Activated CD8-positive, alpha-beta T cell treated with anti-CD3 and anti-CD28 coated beads for 36 hours (primary cell): ENCODE measurements at regions not wholly inside any gene's neighbourhood (a gene's known extent, or its start where the extent isn't known, plus 50 kb on each side); places are given as distances from the start of the nearest gene placed in this dataset.

Experiments used
- ATAC-seq: fragments of 200-7000 bp; cut with Tn5 transposase; one replicate; pipeline ENCODE4 v1.10.0; 2021; ENCODE audit warnings: mild to moderate bottlenecking, moderate library complexity
- CTCF ChIA-PET: fragments of 350-600 bp; sonication (Branson Sonifier 250); formaldehyde crosslinking; loops from one replicate; lab custom pipeline; 2021; ENCODE audit warnings: antibody characterized with exemption; lab: Charles Lee
- POLR2A ChIA-PET: fragments of 350-600 bp; sonication (Branson Sonifier 250); formaldehyde crosslinking; loops from one replicate; lab custom pipeline; 2021; ENCODE audit warnings: antibody characterized with exemption; lab: Charles Lee
- DNase-seq: peaks from one replicate; pipeline ENCODE4 v3.0.0-alpha.2; 2020
- H3K27ac Mint-ChIP-seq: one replicate; pipeline ENCODE4 v1.8.0; 2021; ENCODE audit warnings: mild to moderate bottlenecking, mixed read lengths
- H3K27me3 Mint-ChIP-seq: one replicate; pipeline ENCODE4 v1.8.0; 2021; ENCODE audit warnings: mixed read lengths
- H3K36me3 Mint-ChIP-seq: one replicate; pipeline ENCODE4 v1.8.0; 2021; ENCODE audit warnings: low read depth, mixed read lengths
- H3K4me1 Mint-ChIP-seq: one replicate; pipeline ENCODE4 v1.8.0; 2021; ENCODE audit warnings: low read depth, mixed read lengths
- H3K4me3 Mint-ChIP-seq: one replicate; pipeline ENCODE4 v1.8.0; 2021; ENCODE audit warnings: mild to moderate bottlenecking, moderate library complexity, mixed read lengths
- H3K9me3 Mint-ChIP-seq: one replicate; pipeline ENCODE4 v1.8.0; 2021; ENCODE audit warnings: mixed read lengths
- CTCF ChIP-seq: fragments of 200-600 bp; IDR thresholded peaks from one replicate; pipeline ENCODE4 v1.8.0; 2022; ENCODE audit warnings: antibody characterized with exemption, mild to moderate bottlenecking
- intact Hi-C: fragments of 100-400 bp; cut with micrococcal nuclease; formaldehyde crosslinking; loops from one replicate; pipeline ENCODE4 v1.10.0; 2022

GRCh38 chr1:47638240-47638639 is 200.4 kb downstream of the FOXD2 start:
- H3K4me1 Mint-ChIP-seq: no peaks in the 10 kb centered on the region
- peaks cover 11% of the 10 kb centered on the region for H3K27me3 Mint-ChIP-seq
- ChIA-PET CTCF (interaction anchor here (1.4 kb wide), 1 partner anchor 72 kb away, joined by 4 read pairs; no protein-coding TSS in a partner anchor), POLR2A (no interaction called here)
- no peak for ATAC-seq
- no peaks in the 10 kb centered on the region for H3K36me3 Mint-ChIP-seq
- no peaks in the 10 kb centered on the region for H3K9me3 Mint-ChIP-seq
- TF ChIP-seq CTCF: no peak
- H3K4me3 Mint-ChIP-seq: no peak overlapping the region
- intact Hi-C loops: no loop called here
- no peak overlapping the region for H3K27ac Mint-ChIP-seq
- no peak for DNase-seq

GRCh38 chr1:47638713-47639112 is 200.9 kb downstream of the FOXD2 start:
- no peak overlapping the region for H3K27ac Mint-ChIP-seq
- peaks cover 11% of the 10 kb centered on the region for H3K27me3 Mint-ChIP-seq
- no peak overlapping the region for H3K4me3 Mint-ChIP-seq
- DNase-seq (no peak), ATAC-seq (no peak)
- H3K9me3 Mint-ChIP-seq: no peaks in the 10 kb centered on the region
- no peaks in the 10 kb centered on the region for H3K4me1 Mint-ChIP-seq
- intact Hi-C loops: no loop called here
- CTCF ChIA-PET: interaction anchor here (1.4 kb wide), 1 partner anchor 72 kb away, joined by 4 read pairs; no protein-coding TSS in a partner anchor
- POLR2A ChIA-PET: no interaction called here
- H3K36me3 Mint-ChIP-seq: no peaks in the 10 kb centered on the region
- TF ChIP-seq CTCF: no peak

GRCh38 chr1:47643306-47644211 is 205.7 kb downstream of the FOXD2 start:
- ATAC-seq (no peak), DNase-seq (no peak)
- Mint-ChIP-seq H3K36me3 (no peaks in the 10 kb centered on the region), H3K27me3 (peaks cover 11% of the 10 kb centered on the region), H3K4me3 (no peak overlapping the region), H3K27ac (no peak overlapping the region), H3K4me1 (no peaks in the 10 kb centered on the region), H3K9me3 (no peaks in the 10 kb centered on the region)
- CTCF ChIA-PET: no interaction called here
- TF ChIP-seq CTCF: no peak
- POLR2A ChIA-PET: no interaction called here
- intact Hi-C loops: no loop called here

- CTCF ChIA-PET: no interaction called here
- DNase-seq: no peak
- Mint-ChIP-seq H3K4me3 (no peak overlapping the region), H3K36me3 (no peaks in the 10 kb centered on the region), H3K27me3 (peaks cover 14% of the 10 kb centered on the region), H3K4me1 (no peaks in the 10 kb centered on the region), H3K27ac (no peak overlapping the region), H3K9me3 (no peaks in the 10 kb centered on the region)
- POLR2A ChIA-PET: no interaction called here
- ATAC-seq: no peak
- intact Hi-C loops: no loop called here
- TF ChIP-seq CTCF: no peak
Measured at GRCh38 chr1:47644212-47644573, 206.3 kb downstream of the FOXD2 start.

GRCh38 chr1:47645151-47645550 is 207.3 kb downstream of the FOXD2 start:
- CTCF ChIA-PET: no interaction called here
- intact Hi-C loops: no loop called here
- POLR2A ChIA-PET: no interaction called here
- no peaks in the 10 kb centered on the region for H3K36me3 Mint-ChIP-seq
- H3K27ac Mint-ChIP-seq: no peak overlapping the region
- no peak overlapping the region for H3K4me3 Mint-ChIP-seq
- H3K4me1 Mint-ChIP-seq: no peaks in the 10 kb centered on the region
- H3K9me3 Mint-ChIP-seq: no peaks in the 10 kb centered on the region
- peaks cover 10% of the 10 kb centered on the region for H3K27me3 Mint-ChIP-seq
- no peak for ATAC-seq
- no peak for DNase-seq
- TF ChIP-seq CTCF: no peak
